GM19452 (cell line): ENCODE measurements at regions not wholly inside any gene's neighbourhood (a gene's known extent, or its start where the extent isn't known, plus 50 kb on each side); places are given as distances from the start of the nearest gene placed in this dataset.
A peak's percentile ranks its signal among the peaks of the same experiment; 100 is the strongest.

Experiments
- ATAC-seq: cut with Tn5 transposase; IDR thresholded peaks from one replicate; pipeline ENCODE4 v1.9.1; 2021; ENCODE audit not compliant: unreplicated experiment

GRCh38 chr6:100182313-100182712, 188.3 kb upstream of the MCHR2 start:
- no peak for ATAC-seq

GRCh38 chr6:100181309-100181708, 187.3 kb upstream of the MCHR2 start:
- ATAC-seq = no peak

DNA sequence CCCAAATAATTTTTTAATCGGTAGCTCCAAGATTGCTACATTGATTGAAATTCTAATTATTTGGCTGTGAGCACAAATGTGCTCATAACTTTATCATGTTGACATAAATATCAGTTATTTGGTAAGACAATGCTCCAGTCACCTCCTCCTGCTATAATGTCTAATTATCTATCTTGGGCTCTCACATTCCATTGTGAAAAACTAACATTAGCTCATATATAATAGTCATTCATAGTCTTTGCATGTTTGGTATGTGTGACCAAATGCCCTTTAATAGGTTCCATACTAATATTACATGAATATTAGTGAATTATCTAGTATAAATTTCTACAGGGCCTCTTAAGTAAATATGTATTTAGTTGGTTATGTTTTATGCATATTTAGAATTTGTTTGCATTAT, 185.6 kb upstream of the MCHR2 start:
- ATAC-seq = no peak

DNA sequence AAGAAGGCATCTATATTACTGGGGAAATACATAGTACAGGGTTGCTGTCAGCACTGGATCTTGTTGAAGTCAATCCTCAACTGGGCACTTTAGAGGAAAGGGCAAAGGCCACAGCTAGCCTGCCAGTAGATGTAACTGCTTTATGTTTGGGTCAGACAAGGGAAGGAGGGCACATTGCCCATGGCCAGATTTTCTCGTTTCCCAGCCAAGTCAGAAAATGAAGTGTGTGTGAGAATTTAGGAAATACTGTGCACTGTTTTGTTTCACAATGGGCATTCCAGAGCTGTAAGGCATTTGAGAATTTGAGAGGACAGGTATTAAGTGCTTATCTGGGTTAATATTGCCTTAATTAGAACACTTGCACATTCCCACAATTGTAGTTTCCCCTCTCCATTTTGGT, 183.9 kb upstream of the MCHR2 start:
- no peak for ATAC-seq

DNA sequence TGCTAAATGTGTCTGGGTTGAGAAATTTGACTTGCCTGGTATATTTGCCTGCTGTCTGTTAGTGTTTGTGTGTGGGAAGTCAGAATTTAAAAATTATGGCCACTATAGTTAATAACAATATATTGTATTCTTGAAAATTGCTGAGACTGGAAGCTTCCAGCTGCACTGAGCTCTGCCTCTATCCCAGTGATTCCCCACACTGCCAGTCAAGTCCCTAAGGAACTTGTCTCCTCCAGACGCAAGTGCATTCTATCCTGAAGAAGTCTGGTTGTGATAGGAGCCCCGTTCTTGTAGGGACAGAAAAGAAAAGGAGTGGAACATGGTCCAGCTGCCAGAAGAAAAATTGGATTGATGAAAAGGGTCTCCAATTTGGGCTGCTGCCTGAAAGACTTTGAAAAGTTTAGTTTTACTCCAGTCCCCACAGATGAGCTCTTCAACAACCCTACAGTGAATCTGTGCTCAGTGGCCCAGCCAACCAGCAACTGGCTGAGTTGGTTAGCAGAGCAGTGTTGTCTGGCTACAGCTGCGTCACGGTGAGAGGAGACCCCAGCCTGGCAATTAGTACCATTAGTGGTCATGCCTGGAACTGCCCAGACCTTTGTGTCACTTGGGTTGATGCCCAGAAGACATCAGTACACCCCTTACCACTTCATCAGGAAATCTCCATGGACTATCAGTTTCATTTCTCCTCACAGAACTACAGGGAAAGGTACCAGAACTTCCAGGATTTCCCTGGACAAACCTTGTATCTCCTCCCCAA, 183.1 kb upstream of the MCHR2 start:
- no peak for ATAC-seq

- no peak for ATAC-seq
Measured at GRCh38 chr6:100176311-100176950, 182.4 kb upstream of the MCHR2 start.

GRCh38 chr6:100175814-100176310, 181.8 kb upstream of the MCHR2 start:
- ATAC-seq = no peak

GRCh38 chr6:100173211-100173610, 179.2 kb upstream of the MCHR2 start:
- no peak for ATAC-seq

DNA sequence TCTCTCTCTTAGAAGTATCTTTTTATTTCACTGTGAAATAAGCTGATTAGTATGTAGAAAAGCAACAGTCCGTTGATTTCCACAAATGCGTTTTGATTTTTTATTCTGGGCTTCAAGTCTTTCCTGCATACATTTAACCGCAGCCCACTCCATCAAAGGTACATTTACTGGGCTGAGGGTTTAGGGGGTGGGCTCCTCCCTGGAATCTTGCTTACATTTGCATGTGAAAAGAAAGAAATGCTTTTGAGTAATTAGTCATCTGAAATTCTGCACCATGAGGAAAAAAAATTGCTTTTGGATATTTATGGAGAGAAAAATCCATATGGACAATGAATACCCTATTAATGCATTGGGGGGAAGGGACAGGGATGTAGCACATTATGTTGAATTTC, 178.3 kb upstream of the MCHR2 start:
- ATAC-seq = no peak

- ATAC-seq = peak; percentile 89
Measured at GRCh38 chr6:100171533-100172321, 177.7 kb upstream of the MCHR2 start.

GRCh38 chr6:100168148-100168547, 174.1 kb upstream of the MCHR2 start:
- ATAC-seq = no peak

DNA sequence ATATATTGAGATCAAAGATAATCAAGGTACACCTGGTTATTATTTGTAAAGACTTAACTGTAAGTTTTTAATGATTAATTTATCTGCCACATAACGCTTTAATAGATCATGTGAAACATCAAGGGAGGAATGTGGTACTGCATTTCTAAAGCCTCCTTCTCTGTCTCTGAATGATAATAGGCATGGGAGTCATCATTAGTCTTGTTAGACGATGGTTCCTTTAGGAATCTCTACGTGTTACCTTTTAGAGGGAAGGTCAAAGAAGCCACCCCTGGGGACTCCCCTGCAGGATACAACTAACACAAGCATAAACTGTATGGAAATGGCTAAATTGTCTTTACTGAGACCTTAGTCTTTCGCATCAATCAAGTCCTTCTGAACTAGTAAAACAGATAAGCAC, 173.6 kb upstream of the MCHR2 start:
- no peak for ATAC-seq

DNA sequence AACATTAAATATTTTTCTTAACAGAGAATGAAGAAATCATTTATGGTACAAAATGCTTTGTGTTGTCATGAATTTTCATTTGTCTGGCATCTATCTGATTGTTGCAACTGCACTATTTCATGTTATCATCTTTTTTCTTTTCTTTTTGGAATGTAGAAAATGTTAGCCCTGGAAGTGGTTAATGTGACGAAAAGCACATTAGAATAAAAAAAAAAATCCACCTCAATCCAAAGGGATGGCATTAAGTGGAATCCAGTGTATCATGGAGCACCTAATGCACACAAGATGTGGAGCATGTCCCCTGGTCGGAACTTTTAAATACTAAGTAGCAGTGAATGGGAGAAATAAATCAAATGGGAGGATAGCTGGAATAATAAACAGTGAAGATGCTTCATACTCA, 172.9 kb upstream of the MCHR2 start:
- ATAC-seq = no peak

DNA sequence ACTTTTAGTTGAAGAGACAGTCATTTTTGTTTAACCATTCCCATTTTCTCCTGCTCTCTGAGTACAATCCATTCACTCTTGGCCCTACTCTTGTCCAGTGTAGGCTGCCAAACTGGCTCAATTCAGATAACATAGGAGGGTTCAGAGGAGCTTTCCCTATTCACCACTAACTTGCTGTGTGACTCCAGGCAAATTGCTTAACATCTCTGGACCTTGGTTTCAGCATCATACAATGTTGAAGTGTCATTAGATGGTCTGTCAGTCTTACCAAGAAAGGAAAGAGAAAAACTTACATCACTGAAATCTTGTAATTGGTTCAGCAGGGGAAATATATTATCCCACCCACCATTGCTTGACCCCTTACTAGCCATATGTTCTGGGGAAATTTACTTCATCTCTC, 171.4 kb upstream of the MCHR2 start:
- ATAC-seq = no peak

- no peak for ATAC-seq
Measured at GRCh38 chr6:100163035-100163434, 169.0 kb upstream of the MCHR2 start.

- ATAC-seq = no peak
Measured at GRCh38 chr6:100161782-100162365, 167.9 kb upstream of the MCHR2 start.

- ATAC-seq = no peak
Measured at GRCh38 chr6:100160930-100161329, 166.9 kb upstream of the MCHR2 start.

DNA sequence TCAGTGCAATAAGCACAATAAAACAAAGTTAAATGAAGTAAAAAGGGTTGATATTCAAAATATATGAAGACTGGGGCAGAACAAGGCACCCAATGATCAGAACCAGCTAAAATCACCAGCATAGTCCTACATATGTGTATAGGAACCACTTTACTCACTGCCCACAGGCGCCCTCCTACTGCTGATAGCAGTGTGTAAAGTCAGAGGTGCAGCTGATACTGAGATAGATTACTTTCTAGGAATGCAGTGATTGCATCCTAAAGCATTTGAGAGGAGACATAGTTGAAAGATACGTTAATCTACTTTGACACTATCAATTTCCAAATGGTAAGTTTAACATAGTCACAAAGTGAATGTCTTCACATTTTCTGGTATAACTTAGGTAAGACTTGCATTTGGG, 161.1 kb upstream of the MCHR2 start:
- no peak for ATAC-seq

- ATAC-seq = no peak
Measured at GRCh38 chr6:100153636-100154275, 159.7 kb upstream of the MCHR2 start.

GRCh38 chr6:100152201-100152600, 158.2 kb upstream of the MCHR2 start:
- no peak for ATAC-seq

GRCh38 chr6:100144991-100145390, 151.0 kb upstream of the MCHR2 start:
- no peak for ATAC-seq
